Keratinocyte (primary cell): ENCODE measurements at regions not wholly inside any gene's neighbourhood (a gene's known extent, or its start where the extent isn't known, plus 50 kb on each side); places are given as distances from the start of the nearest gene placed in this dataset.

ENCODE experiments used
- DNase-seq: peaks from one replicate; pipeline ENCODE4 v3.0.0-alpha.2; 2011; ENCODE audit warnings: low read depth, missing footprints, low spot score
- FAIRE-seq: peaks from 2 replicates; lab custom pipeline; 2011; peaks lifted over from hg19 to GRCh38; lab: Jason Lieb, UNC
- H2AFZ ChIP-seq: 2 replicates; pipeline ENCODE4 v1.6.0; 2012; ENCODE audit warnings: low read length, control low read depth, inconsistent platforms; ENCODE audit not compliant: control insufficient read depth
- H3K27ac ChIP-seq: 2 replicates; pipeline ENCODE4 v1.5.1; 2011; ENCODE audit warnings: low read length; ENCODE audit not compliant: control insufficient read depth, insufficient read depth
- H3K27me3 ChIP-seq: 3 replicates; pipeline ENCODE4 v1.6.0; 2011; ENCODE audit warnings: low read length; ENCODE audit not compliant: control insufficient read depth, insufficient read depth; ENCODE audit errors: extremely low read depth
- H3K36me3 ChIP-seq, 2 experiments: 2 replicates in 1 of 2; 3 replicates in 1 of 2; pipeline ENCODE4 v1.5.1; 2011; ENCODE audit warnings: low read length in 2 of 2, mild to moderate bottlenecking in 1 of 2; ENCODE audit not compliant: control insufficient read depth in 2 of 2, insufficient read depth in 2 of 2; ENCODE audit errors: extremely low read depth in 1 of 2
- H3K4me1 ChIP-seq: 3 replicates; pipeline ENCODE4 v1.5.1; 2011; ENCODE audit warnings: low read length; ENCODE audit not compliant: control insufficient read depth, insufficient read depth; ENCODE audit errors: extremely low read depth
- H3K4me2 ChIP-seq: 3 replicates; pipeline ENCODE4 v1.6.0; 2011; ENCODE audit warnings: low read depth, low read length; ENCODE audit not compliant: control insufficient read depth, insufficient read depth; ENCODE audit errors: extremely low read depth
- H3K4me3 ChIP-seq, 3 experiments: fragments of 200-600 bp in 1 of 3; sonication (generic) in 1 of 3; 2 replicates in 2 of 3; 3 replicates in 1 of 3; pipeline ENCODE4 v1.5.1; 2011 to 2016; ENCODE audit warnings: low read length in 3 of 3, mild to moderate bottlenecking in 3 of 3, control low read depth in 2 of 3, inconsistent platforms in 1 of 3, low read depth in 1 of 3, mixed read lengths in 1 of 3, mixed run types in 1 of 3, moderate library complexity in 1 of 3; ENCODE audit not compliant: control insufficient read depth in 2 of 3, insufficient read depth in 2 of 3; ENCODE audit errors: extremely low read depth in 1 of 3
- H3K79me2 ChIP-seq: 2 replicates; pipeline ENCODE4 v1.6.0; 2012; ENCODE audit warnings: low read length; ENCODE audit not compliant: control insufficient read depth, insufficient read depth
- H3K9ac ChIP-seq: 3 replicates; pipeline ENCODE4 v1.6.0; 2011; ENCODE audit warnings: low read length; ENCODE audit not compliant: control insufficient read depth, insufficient read depth; ENCODE audit errors: extremely low read depth
- H3K9me1 ChIP-seq: 3 replicates; pipeline ENCODE4 v1.6.0; 2011; ENCODE audit warnings: low read length; ENCODE audit not compliant: control insufficient read depth, insufficient read depth; ENCODE audit errors: extremely low read depth
- H3K9me3 ChIP-seq: 2 replicates; pipeline ENCODE4 v1.5.1; 2012; ENCODE audit warnings: low read depth, low read length; ENCODE audit not compliant: control insufficient read depth
- H4K20me1 ChIP-seq: 3 replicates; pipeline ENCODE4 v1.6.0; 2011; ENCODE audit warnings: low read length; ENCODE audit not compliant: control insufficient read depth, insufficient read depth; ENCODE audit errors: extremely low read depth
- CTCF ChIP-seq, 3 experiments: IDR thresholded peaks in 1 of 3; conservative IDR thresholded peaks in 1 of 3; optimal IDR thresholded peaks in 1 of 3; 2 replicates in 2 of 3; 3 replicates in 1 of 3; pipeline versions ENCODE3 to v1.5.1; 2011; ENCODE audit warnings: low read length in 3 of 3, mild to moderate bottlenecking in 3 of 3, moderate library complexity in 2 of 3, control low read depth in 1 of 3, inconsistent platforms in 1 of 3; ENCODE audit not compliant: insufficient read depth in 2 of 3; ENCODE audit errors: extremely low read depth in 1 of 3
- EZH2 ChIP-seq: IDR thresholded peaks from one replicate; pipeline ENCODE4 v1.6.1; 2012; ENCODE audit warnings: inconsistent platforms, mild to moderate bottlenecking, low read length, moderate library complexity
- dilution Hi-C: fragments of 300-500 bp; cut with MboI; formaldehyde crosslinking; loops from one replicate; pipeline ENCODE4 v1.7.0; 2020; ENCODE audit warnings: low sequenced_read_pairs; ENCODE audit not compliant: extremely low pct_ligation_motif_present

GRCh38 chr16:51756447-51757123 lies 605.5 kb upstream of the SALL1 start:
- Histone ChIP-seq H3K9me1 (no peaks in the 10 kb centered on the region), H4K20me1 (no peaks in the 10 kb centered on the region), H3K79me2 (no peaks in the 10 kb centered on the region), H2AFZ (no peak overlapping the region), H3K36me3 (no peaks in the 10 kb centered on the region), H3K4me3 (no peak overlapping the region), H3K27me3 (peaks cover 5% of the 10 kb centered on the region), H3K4me1 (no peaks in the 10 kb centered on the region), H3K27ac (no peak overlapping the region), H3K9ac (no peak overlapping the region), H3K4me2 (no peak overlapping the region), H3K9me3 (no peaks in the 10 kb centered on the region)
- FAIRE-seq (no peak), DNase-seq (no peak)
- TF ChIP-seq CTCF (optimal IDR thresholded peaks at IDR 0.05 in 1 of 3, IDR thresholded peaks at IDR 0.05 in 1 of 3, conservative IDR thresholded peaks at IDR 0.05 in 1 of 3; ENCODE audit: extremely low read depth in 1 of 3, insufficient read depth in 2 of 3, low read length in 3 of 3) (no peak), EZH2 (no peak)
- dilution Hi-C loops: no loop called here

GRCh38 chr16:51755577-51756355 lies 604.7 kb upstream of the SALL1 start:
- dilution Hi-C loops: no loop called here
- FAIRE-seq: no peak
- Histone ChIP-seq H2AFZ (no peak overlapping the region), H3K4me3 (no peak overlapping the region), H3K9me1 (no peaks in the 10 kb centered on the region), H3K79me2 (no peaks in the 10 kb centered on the region), H3K4me1 (no peaks in the 10 kb centered on the region), H3K9ac (no peak overlapping the region), H3K27me3 (peaks cover 5% of the 10 kb centered on the region), H3K36me3 (no peaks in the 10 kb centered on the region), H3K27ac (no peak overlapping the region), H3K9me3 (no peaks in the 10 kb centered on the region), H3K4me2 (no peak overlapping the region), H4K20me1 (no peaks in the 10 kb centered on the region)
- TF ChIP-seq CTCF (optimal IDR thresholded peaks at IDR 0.05 in 1 of 3, IDR thresholded peaks at IDR 0.05 in 1 of 3, conservative IDR thresholded peaks at IDR 0.05 in 1 of 3; ENCODE audit: extremely low read depth in 1 of 3, insufficient read depth in 2 of 3, low read length in 3 of 3): no peak
- no peak for DNase-seq
